Ecto neural progenitor cell (in vitro differentiated cells): ENCODE measurements at regions not wholly inside any gene's neighbourhood (a gene's known extent, or its start where the extent isn't known, plus 50 kb on each side); places are given as distances from the start of the nearest gene placed in this dataset.

ENCODE experiments used
- DNase-seq: peaks from one replicate; pipeline ENCODE4 v3.0.0-alpha.2; 2018; ENCODE audit warnings: low spot score

DNA sequence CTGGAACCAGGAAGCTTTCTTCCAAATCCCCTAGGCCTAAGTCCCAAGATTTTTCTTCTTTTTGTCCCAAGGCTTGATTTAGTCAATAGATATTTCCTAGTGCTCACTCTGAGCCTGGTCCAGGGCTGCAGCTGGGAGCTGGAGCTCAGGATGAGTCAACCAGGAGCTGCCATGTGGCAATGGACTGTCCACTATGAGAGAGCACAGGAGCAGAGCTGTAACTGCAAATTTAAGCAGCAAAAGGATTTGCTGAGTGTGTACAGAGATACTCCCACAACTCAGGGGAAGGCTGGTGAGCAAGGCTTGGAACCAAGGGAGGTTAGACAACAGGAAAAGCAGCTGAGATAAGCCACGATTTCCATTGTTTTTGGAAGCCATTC lies 92.1 kb upstream of the CXCL12 start:
- no peak for DNase-seq

DNA sequence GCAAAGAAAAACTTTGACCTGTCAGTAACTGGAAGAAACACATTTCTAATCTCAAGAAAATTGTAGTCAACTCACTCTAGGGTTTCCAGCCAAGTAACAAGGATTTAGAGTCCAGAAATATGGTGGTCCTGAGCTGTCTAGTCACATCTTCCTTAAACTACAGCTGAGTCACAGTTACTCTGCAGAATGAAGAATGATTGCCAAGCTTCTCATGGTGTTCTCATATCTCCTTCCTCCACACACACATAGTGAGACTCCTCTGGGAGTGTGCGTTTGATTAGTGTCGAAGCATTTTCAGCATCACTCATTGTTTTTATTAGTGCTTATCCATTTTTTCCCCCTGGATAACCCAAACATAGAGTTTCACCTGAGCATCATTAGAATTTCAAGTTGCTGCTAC lies 93.1 kb upstream of the CXCL12 start:
- no peak for DNase-seq

DNA sequence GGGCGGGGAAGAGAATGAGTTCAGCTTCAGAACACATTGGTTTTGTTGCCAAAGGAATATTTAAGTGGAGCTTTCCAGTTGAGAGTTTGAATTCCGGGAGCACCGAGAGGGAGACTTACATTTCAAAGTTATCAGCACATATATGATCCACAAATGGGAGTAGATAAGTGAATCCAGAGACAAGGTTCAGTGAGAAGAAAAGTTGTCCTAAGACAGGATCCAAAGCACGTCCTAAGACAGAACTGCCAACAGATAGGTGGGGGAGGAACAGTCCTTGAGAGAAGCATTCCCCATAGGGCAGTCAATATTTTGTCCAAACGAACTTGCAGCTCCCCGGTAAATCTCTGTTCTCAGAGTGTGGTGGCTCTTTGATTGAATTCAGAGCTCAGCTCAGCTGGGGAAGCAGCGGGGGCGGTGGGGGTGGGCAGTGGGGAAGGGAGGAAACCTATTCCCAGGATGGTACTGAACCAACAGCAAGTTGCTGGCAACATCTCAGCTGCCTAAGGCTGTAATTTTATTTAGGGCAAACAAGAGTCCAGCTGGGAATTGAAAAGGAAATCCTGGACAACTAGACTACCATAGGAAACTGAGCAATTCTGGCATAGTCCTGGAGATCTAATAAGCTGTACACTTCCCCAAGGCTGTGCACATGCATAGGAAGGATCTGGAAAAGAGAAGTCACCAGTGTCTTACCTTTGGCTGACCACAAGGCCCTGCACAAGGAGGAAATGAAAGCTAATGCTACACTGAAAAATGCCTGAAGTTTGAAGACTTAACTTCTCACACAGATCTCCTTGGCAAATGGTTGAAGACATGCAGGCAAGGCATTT lies 94.2 kb upstream of the CXCL12 start:
- no peak for DNase-seq

DNA sequence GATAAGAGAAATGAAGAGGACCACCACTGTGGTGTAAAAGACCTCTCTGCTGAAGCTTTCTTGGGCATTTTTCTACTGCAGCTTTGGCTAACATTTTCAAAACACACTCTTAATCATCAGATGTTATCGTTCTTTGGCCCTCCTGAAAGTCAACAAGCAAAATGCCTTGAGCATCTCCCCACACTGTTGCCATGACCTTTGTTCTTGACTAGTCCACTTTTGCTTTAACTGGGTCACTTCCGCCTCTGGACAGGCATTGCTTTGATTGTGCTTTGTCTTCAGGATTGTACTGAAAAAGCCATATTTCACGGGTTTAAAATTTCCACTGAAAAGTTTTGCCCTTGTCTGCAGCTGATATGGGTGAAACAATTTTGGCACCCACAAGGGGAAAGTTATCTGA lies 107.8 kb upstream of the CXCL12 start:
- DNase-seq = no peak

DNA sequence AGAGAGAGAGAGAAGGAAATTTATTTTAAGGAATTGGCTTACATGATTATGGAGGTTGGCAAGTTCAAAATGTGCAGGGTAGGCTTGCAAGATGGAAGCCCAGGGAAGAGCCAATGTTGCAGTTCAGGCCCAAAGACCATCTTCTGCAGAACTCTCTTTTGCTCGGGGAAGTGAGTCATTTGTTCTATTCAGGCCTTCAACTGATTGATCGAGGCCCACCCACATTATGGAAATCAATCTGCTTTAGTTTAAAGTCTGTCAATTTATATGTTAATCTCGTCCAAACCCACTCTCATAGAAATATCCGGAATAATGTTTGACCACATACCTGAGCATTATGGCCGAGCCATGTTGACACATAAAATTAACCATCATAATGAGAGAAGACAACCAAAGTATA lies 113.3 kb upstream of the CXCL12 start:
- DNase-seq = no peak

DNA sequence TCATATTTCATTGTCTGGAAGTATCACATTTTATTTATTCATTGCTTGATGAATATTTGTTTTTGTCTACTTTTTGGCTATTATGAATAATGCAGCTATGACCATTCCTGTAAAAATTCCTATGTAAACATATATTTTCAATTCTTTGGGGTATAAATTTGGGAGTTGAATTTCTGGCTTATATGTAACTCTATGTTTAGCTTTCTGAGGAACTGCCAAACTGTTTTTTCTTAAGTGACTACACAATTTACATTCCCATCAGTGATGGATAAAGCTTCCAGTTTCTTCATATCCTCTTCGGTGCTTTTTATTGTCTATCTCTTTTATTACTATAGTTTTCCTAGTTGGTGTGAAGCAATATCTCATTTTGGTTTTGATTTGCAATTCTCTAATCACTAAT lies 115.6 kb upstream of the CXCL12 start:
- DNase-seq = no peak

DNA sequence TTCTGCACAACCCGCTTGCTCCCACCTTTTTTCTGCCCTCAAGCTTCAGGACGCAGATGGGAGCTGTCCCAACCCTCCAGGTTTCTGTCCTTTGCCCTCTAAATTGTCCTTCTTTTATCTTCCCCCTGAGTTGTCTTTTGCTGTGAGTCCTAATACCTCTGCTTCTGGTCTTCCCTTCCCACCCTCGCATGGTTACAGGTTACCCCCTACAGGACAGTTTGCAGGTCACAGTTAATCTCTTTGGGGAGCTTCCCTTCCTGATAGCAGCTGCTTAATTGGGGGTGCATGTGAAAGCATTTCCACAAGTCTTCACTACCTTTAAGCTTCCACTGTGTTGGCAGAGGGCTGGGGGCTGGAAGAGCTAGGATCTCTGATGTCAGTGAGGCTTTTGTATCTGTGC lies 121.5 kb upstream of the CXCL12 start:
- no peak for DNase-seq

DNA sequence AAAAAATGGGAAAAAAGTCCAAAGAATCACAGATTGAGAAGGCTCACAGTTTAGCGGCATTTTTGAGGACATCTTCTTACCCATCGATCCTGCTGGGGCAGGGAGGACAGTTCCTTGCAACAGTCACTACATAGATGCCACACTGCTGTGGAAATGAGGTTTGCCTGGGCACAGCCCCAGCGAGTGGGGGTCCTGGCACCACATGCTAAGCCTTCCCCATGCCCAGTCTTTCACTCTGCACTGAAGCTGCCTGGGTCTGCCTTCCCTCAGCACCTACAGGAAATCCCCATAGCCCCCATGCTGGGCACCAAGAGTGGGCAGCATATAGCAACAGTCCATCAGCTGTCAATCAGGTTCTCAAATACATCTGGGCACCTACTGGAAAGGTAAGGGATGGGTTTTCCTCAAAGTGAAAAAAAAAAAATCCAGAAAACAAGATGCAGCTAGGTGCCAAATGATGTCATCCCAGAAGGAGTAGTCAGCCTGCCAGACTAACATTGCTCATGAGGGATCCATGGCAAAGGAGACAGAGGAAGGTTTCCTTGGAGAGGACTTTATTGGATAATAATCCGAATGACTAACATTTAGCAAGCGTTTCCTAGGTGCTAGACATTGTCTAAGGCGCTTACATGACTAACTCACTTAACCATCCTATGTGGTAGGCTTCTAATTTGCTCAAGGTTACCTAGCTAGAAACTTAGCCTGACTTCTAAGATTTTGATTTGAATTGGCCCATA lies 125.7 kb upstream of the CXCL12 start:
- no peak for DNase-seq

DNA sequence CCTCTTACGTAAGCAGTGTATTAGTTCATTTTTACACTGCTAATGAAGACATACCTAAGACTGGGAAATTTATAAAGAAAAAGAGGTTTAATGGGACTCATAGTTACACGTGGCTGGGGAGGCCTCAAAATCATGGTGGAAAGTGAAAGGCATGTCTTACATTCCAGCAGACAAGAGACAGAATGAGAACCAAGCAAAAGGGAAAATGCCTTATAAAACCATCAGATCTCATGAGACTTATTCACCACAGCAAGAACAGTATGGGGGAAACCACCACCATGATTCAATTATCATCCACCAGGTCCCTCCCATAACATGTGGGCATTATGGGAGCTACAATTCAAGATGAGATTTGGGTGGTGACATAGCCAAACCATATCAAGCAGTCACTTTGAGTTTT lies 126.3 kb upstream of the CXCL12 start:
- no peak for DNase-seq

DNA sequence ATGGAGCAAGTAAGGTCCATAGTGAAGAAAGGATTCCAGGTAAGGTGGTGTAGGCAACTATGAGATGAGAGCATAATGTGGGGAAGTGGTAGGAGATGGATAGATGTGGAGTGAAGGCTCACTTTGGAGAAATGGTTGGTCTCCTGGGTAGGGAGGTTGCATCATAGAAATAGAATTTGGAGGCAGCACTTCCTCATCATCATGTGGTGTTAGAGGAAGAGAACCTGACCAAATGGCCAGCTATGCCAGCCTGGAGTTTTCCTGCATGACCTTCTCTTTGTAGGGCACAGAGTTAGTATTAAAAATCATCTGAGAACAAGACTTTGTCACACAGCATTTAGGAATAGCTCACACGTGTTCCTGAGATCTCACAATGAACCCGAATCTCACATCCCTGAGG lies 126.7 kb upstream of the CXCL12 start:
- DNase-seq = no peak

DNA sequence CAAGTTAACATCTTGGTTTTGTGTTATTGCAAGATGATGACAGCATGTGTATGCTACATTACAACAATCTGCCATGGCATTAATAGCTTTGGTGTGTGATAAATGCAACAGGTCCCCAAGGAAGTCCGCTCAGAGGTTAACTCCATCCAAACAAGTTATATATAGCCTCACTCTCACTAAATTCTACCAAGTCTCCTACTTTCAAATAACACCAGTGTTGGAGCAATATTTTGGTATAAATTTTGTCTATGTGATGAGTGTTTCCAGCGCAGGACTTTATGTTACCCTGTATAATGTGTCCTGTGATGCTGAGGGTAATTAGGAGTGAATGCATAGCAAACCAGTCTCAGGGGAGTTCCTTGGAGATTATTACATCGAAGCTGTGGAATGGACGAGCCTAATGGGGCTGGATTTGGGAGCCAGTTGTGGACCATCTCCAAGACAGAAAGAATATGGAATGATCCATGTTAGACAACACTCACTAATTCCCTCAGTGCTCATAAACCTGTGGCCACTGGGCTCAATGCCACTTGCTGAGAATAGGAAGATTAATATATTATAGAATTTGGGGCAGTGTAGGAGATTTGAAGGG lies 127.6 kb upstream of the CXCL12 start:
- DNase-seq = no peak

DNA sequence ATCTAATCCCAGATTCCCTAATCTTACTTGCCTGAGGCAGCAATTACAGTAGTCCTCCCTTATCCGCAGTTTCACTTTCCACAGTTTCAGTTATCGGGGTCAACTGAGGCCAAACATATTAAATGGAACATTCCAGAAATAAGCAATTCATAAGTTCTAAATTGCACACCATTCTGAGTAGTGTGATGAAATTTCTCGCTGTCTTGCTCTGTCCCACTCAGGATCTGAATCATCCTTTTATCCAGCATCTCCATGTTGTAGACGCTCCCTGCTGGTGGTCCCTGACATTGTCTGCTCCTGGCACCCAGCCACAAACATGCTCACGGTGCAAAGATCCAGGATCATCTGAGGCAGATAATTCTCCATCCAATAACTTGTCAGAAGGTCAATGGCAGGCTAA lies 128.7 kb upstream of the CXCL12 start:
- DNase-seq = no peak

DNA sequence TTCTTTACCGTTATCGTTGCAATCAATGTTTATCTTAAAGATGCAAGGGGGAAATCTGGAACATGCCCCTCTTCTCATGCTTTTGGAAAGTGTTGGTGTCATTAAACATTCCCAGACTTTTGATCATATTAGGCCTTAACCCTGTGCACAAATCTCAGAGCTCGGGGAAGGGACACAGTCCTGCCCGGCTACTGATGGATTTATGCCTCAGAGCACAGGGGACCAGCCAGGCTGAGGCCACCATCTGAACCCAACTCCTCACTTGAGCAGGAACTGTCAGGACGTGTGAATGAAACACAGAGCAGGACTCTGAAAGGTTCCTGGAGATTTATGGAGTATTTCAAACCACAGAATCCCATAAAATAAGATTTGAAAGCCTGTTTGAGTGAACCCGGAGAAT lies 132.0 kb upstream of the CXCL12 start:
- DNase-seq = no peak

DNA sequence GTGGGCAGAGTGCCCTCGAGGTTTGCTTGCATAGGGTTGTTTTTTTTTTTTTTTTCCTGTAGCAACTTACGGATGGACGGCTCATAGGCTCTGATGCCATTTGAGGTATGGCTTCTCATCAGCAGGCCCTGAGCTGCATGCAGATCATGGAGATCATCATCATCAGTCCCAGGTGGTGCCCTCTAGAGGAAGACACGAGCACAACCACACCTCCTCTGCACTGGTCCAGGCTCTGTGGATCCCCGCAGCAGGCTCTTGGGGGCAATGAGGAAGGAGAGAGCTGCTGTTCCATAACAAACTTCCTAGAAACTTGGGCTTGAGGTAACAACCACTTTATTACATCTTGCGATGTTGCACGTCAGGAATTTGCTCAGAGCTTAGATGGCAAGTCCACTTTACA lies 132.7 kb upstream of the CXCL12 start:
- DNase-seq = no peak

DNA sequence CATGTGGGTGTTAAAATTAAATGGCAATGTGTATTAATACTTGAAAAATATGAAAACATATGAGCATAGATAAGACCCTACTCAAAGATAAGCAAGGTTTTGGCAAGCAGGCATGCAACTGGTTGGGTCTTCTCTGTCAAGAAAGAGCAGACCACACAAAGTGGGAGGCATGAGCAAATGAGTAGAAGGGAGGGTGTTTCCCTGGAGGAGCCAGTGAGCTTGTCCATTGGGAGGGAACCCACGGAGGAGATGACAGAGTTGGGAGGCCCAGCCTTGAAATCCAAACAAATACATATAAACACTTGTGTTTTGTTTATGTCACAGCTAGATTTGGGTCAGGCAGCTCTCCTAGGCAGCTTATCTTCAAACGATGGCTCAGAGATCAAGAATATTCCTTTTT lies 134.5 kb upstream of the CXCL12 start:
- DNase-seq = no peak

DNA sequence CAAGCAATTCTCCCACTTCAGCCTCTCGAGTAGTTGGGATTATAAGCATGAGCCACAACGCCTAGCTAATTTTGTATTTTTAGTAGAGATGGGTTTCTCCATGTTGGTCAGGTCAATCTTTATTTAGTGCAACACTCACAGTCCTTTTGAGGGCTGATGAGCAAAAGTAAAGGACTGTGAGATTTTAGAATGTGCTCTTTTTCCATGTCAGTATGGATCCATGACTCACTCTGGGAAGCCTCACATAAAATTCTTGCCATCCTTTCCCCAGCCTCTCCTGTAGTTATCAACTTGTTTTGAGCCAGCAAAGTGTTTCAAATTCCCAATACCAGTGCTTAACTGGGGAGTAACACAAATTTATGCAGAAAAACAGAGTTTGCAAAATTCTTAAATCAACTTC lies 135.8 kb upstream of the CXCL12 start:
- DNase-seq = no peak

DNA sequence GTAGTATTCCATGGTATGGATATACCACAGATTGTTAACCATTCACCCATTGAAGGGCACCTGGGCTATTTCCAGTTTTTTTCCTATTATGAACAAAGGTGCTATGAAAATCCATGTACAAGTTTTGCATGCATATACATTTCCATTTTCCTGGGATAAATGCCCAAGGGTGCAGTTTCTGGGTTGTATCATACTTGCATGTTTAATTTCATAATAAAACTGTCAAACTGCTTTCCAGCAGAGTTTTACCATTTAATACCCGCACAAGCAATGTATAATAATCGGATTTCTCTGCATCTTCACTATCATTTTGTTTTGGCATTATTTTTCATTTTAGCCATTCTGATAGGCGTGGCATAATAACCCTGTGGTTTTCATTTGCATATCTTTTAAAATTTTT lies 154.3 kb upstream of the CXCL12 start:
- DNase-seq = no peak

DNA sequence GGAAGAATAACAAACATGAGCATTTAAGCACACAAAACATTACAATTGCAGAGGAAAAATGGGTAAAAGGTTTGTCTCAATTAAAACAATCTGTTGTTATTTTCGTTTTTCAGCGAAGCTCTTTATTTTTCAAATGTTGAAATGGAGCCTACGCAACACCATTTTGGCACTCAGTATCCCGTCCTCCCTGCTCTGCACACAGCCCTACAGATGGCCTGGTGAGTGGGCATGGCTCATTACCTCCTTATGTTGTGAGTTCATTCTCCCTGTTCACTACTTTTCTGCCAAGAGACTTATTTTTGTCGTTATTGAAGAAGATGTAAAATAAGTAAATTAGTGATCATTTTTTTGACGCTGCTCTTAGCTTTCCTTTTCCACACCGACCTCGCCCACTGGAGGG lies 167.8 kb upstream of the CXCL12 start:
- no peak for DNase-seq

DNA sequence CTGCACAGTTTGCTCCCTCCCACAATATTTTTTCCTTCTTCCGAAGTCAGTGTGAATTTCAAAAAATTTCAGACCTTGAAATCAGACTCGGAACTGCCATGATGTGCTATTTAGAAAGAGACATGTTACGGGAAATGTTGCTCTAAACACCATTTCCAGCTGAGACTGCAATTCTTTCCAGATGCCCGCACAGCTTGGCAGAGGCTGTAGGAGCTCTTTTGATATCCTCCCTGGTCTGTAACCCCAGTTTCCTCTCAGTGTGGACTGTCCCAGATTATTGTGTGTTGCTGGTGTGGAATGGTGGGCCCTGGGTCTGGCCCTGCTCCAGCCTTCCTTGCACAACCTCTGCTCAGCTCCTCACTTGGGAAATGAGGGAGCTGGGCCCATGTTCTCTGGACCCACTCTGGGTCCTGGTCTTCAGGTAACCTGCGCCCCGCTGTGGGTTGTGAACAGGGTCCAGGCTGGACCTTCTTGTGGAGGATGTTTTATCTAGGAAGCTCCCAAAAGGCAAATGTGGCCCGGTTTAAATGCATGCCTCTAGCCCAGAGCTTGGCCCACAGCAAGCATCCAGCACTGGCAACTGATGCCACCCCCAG lies 172.8 kb upstream of the CXCL12 start:
- DNase-seq = no peak

DNA sequence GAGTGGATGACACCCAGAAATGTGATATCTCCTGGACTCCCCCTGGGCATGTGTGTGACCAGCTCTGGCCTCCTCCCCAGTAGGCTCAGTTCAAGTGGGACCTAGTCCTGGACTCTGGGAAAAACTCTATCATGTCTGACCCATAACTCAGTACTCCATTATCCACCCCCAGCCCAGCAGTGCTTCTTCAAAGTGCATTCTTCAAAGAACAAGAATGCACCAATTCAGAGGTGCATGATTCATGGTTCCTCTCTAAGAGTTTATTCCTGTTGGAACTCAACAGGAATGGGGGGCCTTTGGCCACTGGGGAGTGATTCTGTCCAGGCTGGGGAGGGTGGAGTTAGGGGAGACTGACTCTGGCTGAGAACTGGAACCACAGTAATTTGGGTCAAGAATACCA lies 173.6 kb upstream of the CXCL12 start:
- no peak for DNase-seq

DNA sequence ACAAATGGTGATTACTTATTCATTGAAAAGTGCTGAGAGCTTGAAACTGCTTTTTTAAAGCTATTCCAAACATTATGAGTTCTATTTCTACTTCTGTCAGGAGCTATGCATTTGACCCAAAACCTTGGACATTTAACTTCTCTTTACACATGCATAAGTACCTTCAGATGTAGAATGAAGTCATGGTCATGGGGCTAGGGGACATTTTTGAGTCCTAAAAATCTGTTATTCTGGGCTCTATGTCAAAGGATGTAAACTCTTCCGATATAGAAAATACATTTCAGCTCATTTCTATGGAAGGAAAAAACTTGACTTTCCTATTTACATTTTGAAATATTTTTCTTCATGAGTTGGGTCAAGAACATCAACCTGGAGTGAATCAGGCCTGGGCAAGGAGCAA lies 179.5 kb upstream of the CXCL12 start:
- DNase-seq = no peak

DNA sequence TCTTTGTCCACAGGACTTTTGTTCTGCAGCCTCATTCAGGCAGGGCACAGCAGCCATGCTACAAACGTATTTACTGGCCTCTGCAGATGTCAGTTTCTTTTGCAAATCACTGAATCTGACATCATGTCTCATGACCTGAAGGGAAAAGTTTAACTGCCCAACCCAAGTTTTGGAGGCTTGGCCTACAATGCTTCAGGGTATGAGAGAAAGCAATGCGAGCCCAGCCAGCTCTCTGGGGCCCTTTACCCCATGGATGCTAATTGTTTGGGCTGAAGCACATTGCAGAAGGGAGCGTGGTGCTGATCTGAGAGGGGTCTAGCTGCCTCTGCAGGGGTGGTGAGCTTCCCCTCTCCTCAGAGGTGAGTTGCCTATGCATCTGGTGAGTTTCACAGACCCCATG lies 179.9 kb upstream of the CXCL12 start:
- DNase-seq = no peak

DNA sequence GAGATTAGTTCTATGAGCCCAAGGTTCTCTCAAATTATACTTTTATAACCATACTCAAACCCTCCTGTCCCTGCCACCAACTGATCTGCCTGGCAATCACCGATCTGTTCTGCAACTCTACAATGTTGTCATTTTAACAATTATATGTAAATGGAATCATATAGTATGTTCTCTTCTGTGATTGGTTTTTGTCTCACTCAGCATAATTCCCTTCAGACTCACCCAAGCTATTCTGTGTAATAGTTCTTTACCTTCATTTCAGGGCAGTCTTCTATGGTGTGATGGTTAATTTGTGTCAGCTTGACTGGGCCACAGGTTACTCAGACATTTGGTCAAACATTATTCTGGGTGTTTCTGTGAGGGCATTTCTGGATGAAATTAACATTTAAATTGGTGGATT lies 181.9 kb upstream of the CXCL12 start:
- no peak for DNase-seq
